ENCODE measurements at regions not wholly inside any gene's neighbourhood (a gene's known extent, or its start where the extent isn't known, plus 50 kb on each side); places are given as distances from the start of the nearest gene placed in this dataset.

- TF ChIP-seq, protein P1, sequence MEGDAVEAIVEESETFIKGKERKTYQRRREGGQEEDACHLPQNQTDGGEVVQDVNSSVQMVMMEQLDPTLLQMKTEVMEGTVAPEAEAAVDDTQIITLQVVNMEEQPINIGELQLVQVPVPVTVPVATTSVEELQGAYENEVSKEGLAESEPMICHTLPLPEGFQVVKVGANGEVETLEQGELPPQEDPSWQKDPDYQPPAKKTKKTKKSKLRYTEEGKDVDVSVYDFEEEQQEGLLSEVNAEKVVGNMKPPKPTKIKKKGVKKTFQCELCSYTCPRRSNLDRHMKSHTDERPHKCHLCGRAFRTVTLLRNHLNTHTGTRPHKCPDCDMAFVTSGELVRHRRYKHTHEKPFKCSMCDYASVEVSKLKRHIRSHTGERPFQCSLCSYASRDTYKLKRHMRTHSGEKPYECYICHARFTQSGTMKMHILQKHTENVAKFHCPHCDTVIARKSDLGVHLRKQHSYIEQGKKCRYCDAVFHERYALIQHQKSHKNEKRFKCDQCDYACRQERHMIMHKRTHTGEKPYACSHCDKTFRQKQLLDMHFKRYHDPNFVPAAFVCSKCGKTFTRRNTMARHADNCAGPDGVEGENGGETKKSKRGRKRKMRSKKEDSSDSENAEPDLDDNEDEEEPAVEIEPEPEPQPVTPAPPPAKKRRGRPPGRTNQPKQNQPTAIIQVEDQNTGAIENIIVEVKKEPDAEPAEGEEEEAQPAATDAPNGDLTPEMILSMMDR (IDR thresholded peaks at IDR 0.05): no peak
- TF ChIP-seq POLR2AphosphoS5 (IDR thresholded peaks at IDR 0.05): no peak
These were observed 51.1 kb upstream of the TEX264 start for GRCh38 chr3:51619983-51620382.

Measured in esophagus muscularis mucosa (tissue), 3 donors.